ENCODE measurements at regions not wholly inside any gene's neighbourhood (a gene's known extent, or its start where the extent isn't known, plus 50 kb on each side); places are given as distances from the start of the nearest gene placed in this dataset.

GRCh38 chr4:63155561-63155960, 1253.7 kb downstream of the TECRL start:
- POLR2A ChIA-PET (ENCODE audit: low non-redundant PET), result no interaction called here

GRCh38 chr4:63123441-63123840, 1285.8 kb downstream of the TECRL start:
- H3K27me3 ChIP-seq (replicated peaks; ENCODE audit: insufficient read depth, low read depth, low read length, poor library complexity), result no peaks in the 10 kb centered on the region
- H3K4me3 ChIP-seq (ENCODE audit: low read depth, low read length, poor library complexity, severe bottlenecking), result no peak overlapping the region
- no peak overlapping the region for H3K27ac ChIP-seq (ENCODE audit: low read depth, low read length, poor library complexity, severe bottlenecking)
- intact Hi-C loops (cut with micrococcal nuclease; ENCODE audit: unreplicated experiment), result no loop called here
- DNase-seq (ENCODE audit: low spot score), result no peak
- no peaks in the 10 kb centered on the region for H3K4me1 ChIP-seq (ENCODE audit: insufficient read depth, low read length, poor library complexity, severe bottlenecking)
- TF ChIP-seq, protein P1, sequence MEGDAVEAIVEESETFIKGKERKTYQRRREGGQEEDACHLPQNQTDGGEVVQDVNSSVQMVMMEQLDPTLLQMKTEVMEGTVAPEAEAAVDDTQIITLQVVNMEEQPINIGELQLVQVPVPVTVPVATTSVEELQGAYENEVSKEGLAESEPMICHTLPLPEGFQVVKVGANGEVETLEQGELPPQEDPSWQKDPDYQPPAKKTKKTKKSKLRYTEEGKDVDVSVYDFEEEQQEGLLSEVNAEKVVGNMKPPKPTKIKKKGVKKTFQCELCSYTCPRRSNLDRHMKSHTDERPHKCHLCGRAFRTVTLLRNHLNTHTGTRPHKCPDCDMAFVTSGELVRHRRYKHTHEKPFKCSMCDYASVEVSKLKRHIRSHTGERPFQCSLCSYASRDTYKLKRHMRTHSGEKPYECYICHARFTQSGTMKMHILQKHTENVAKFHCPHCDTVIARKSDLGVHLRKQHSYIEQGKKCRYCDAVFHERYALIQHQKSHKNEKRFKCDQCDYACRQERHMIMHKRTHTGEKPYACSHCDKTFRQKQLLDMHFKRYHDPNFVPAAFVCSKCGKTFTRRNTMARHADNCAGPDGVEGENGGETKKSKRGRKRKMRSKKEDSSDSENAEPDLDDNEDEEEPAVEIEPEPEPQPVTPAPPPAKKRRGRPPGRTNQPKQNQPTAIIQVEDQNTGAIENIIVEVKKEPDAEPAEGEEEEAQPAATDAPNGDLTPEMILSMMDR (conservative IDR thresholded peaks at IDR 0.05; ENCODE audit: low read depth, low read length), result no peak
- TF ChIP-seq EZH2 (IDR thresholded peaks at IDR 0.05; ENCODE audit: borderline replicate concordance, low read depth, low read length, poor library complexity, severe bottlenecking), result no peak
- no peaks in the 10 kb centered on the region for H3K36me3 ChIP-seq (ENCODE audit: insufficient read depth, low read length, poor library complexity, severe bottlenecking)
- no peaks in the 10 kb centered on the region for H3K9me3 ChIP-seq (ENCODE audit: low read depth, low read length, poor library complexity, severe bottlenecking)
- CTCF ChIA-PET, result no interaction called here
- no TSS peak for BruUV-seq (replicated peaks)
- POLR2A ChIA-PET (ENCODE audit: low non-redundant PET), result no interaction called here

More at GRCh38 chr4:63155561-63155960, 1253.7 kb downstream of the TECRL start:
- no peaks in the 10 kb centered on the region for H3K9me3 ChIP-seq (ENCODE audit: low read depth, low read length, poor library complexity, severe bottlenecking)
- H3K4me3 ChIP-seq (ENCODE audit: low read depth, low read length, poor library complexity, severe bottlenecking), result no peak overlapping the region
- TF ChIP-seq EZH2 (IDR thresholded peaks at IDR 0.05; ENCODE audit: borderline replicate concordance, low read depth, low read length, poor library complexity, severe bottlenecking), result no peak
- TF ChIP-seq, protein P1 (conservative IDR thresholded peaks at IDR 0.05; ENCODE audit: low read depth, low read length), result no peak
- H3K4me1 ChIP-seq (ENCODE audit: insufficient read depth, low read length, poor library complexity, severe bottlenecking), result no peaks in the 10 kb centered on the region
- H3K27ac ChIP-seq (ENCODE audit: low read depth, low read length, poor library complexity, severe bottlenecking), result no peak overlapping the region
- DNase-seq (ENCODE audit: low spot score), result no peak
- CTCF ChIA-PET, result no interaction called here
- H3K27me3 ChIP-seq (replicated peaks; ENCODE audit: insufficient read depth, low read depth, low read length, poor library complexity), result no peaks in the 10 kb centered on the region
- no TSS peak for BruUV-seq (replicated peaks)
- H3K36me3 ChIP-seq (ENCODE audit: insufficient read depth, low read length, poor library complexity, severe bottlenecking), result no peaks in the 10 kb centered on the region
- intact Hi-C loops (cut with micrococcal nuclease; ENCODE audit: unreplicated experiment), result no loop called here

DNA sequence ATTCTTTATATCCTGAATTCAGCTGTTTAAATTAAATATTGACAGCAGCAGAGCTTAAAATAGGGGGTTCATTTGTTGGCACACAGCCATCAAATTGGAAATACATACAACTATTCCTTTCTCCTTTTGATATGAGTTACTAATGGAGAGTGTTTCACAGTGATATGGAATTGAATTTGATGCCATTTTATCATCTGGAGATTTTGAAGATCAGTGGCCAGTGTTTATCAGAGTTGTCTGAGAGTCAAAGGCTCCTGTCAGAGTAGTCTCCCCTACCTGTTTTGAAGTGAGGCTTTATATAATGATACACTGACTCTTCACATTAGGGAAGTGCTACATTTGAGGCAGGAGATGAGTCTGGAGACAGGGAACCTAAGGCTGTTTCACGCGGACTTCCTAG, 1286.3 kb downstream of the TECRL start:
- ChIA-PET POLR2A (ENCODE audit: low non-redundant PET) (no interaction called here), CTCF (no interaction called here)
- Histone ChIP-seq H3K9me3 (ENCODE audit: low read depth, low read length, poor library complexity, severe bottlenecking) (no peaks in the 10 kb centered on the region), H3K27me3 (replicated peaks; ENCODE audit: insufficient read depth, low read depth, low read length, poor library complexity) (no peaks in the 10 kb centered on the region), H3K36me3 (ENCODE audit: insufficient read depth, low read length, poor library complexity, severe bottlenecking) (no peaks in the 10 kb centered on the region), H3K4me1 (ENCODE audit: insufficient read depth, low read length, poor library complexity, severe bottlenecking) (no peaks in the 10 kb centered on the region), H3K27ac (ENCODE audit: low read depth, low read length, poor library complexity, severe bottlenecking) (no peak overlapping the region), H3K4me3 (ENCODE audit: low read depth, low read length, poor library complexity, severe bottlenecking) (no peak overlapping the region)
- no TSS peak for BruUV-seq (replicated peaks)
- DNase-seq (ENCODE audit: low spot score), result no peak
- no peak for TF ChIP-seq EZH2 (IDR thresholded peaks at IDR 0.05; ENCODE audit: borderline replicate concordance, low read depth, low read length, poor library complexity, severe bottlenecking)
- TF ChIP-seq, protein P1 (conservative IDR thresholded peaks at IDR 0.05; ENCODE audit: low read depth, low read length), result no peak
- intact Hi-C loops (cut with micrococcal nuclease; ENCODE audit: unreplicated experiment), result no loop called here

Data from A673 (cell line).